Left ventricle myocardium inferior (tissue), 1 donor: ENCODE measurements at regions not wholly inside any gene's neighbourhood (a gene's known extent, or its start where the extent isn't known, plus 50 kb on each side); places are given as distances from the start of the nearest gene placed in this dataset.
"Not testable (repeated sequence)": the region's sequence is repeated elsewhere in the genome, so short reads cannot be mapped to it uniquely, and the experiment has no call there.

ENCODE experiments used
- DNase-seq: peaks from one replicate; pipeline ENCODE4 v3.0.0-alpha.2; 2020
- H3K27ac ChIP-seq: fragments of 200-600 bp; replicated peaks from 2 replicates; pipeline ENCODE4 v1.8.0; 2021
- H3K27me3 ChIP-seq: fragments of 200-600 bp; 2 replicates; pipeline ENCODE4 v1.8.0; 2021; ENCODE audit warnings: low read depth
- H3K36me3 ChIP-seq: fragments of 200-600 bp; 2 replicates; pipeline ENCODE4 v1.8.0; 2021
- H3K4me1 ChIP-seq: fragments of 200-600 bp; 2 replicates; pipeline ENCODE4 v1.8.0; 2021
- H3K4me3 ChIP-seq: fragments of 200-600 bp; 2 replicates; pipeline ENCODE4 v1.8.0; 2021; ENCODE audit warnings: mild to moderate bottlenecking, moderate library complexity
- H3K9me3 ChIP-seq: fragments of 200-600 bp; replicated peaks from 2 replicates; pipeline ENCODE4 v1.8.0; 2021
- CTCF ChIP-seq: fragments of 200-600 bp; IDR thresholded peaks from 2 replicates; pipeline ENCODE4 v1.8.0; 2021; ENCODE audit warnings: antibody characterized with exemption, mild to moderate bottlenecking, borderline replicate concordance
- intact Hi-C: fragments of 100-400 bp; cut with micrococcal nuclease; formaldehyde crosslinking; loops from one replicate; pipeline ENCODE4 v1.11.0; 2022
- donor health status: DM: no; HTN: yes; CAD: no; lungs with severe emphysema.

- no peak for TF ChIP-seq CTCF
- no peak for DNase-seq
- intact Hi-C loops: no loop called here
- Histone ChIP-seq H3K27me3 (no peaks in the 10 kb centered on the region), H3K9me3 (no peaks in the 10 kb centered on the region), H3K4me3 (no peak overlapping the region), H3K4me1 (no peaks in the 10 kb centered on the region), H3K27ac (no peak overlapping the region), H3K36me3 (no peaks in the 10 kb centered on the region)
Observed at GRCh38 chr21:13827201-13827600, 217.6 kb downstream of the POTED start.

- H3K4me1 ChIP-seq, H3K27ac ChIP-seq, intact Hi-C loops, H3K9me3 ChIP-seq, DNase-seq, H3K4me3 ChIP-seq, H3K36me3 ChIP-seq, H3K27me3 ChIP-seq: not testable (repeated sequence)
Observed at GRCh38 chr21:13826511-13826910, 216.9 kb downstream of the POTED start.

DNA sequence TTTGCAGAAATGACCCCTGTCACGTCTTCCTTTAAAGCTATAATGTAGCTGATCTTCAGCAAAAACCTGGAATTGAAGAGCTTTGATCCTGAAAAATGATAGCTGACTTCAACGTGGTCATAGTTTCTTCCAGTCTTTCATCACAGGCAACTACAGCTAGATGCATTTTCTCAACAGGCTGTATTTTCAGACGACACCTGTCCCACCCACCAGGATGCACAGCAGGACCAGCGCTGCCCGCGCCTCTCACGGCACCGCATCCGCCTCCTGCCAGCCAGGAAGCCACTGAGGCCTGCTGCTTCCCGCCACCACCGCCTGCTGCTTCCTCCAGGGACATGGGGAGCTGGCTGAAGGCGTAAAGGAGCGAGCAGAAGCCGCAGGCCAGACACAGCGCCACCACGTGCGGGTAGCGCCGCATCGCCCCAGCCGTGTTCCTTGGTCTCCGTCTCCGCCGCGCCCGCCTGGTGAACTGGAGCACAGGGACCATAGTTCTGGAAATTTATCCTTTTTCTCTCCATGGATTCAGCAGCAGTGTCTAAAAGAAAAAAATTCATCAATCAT is 215.7 kb downstream of the POTED start:
- intact Hi-C loops, H3K4me1 ChIP-seq, DNase-seq, H3K36me3 ChIP-seq, H3K27me3 ChIP-seq, H3K9me3 ChIP-seq, H3K4me3 ChIP-seq, H3K27ac ChIP-seq: not testable (repeated sequence)

GRCh38 chr21:13820286-13820685 is 210.7 kb downstream of the POTED start:
- H3K4me3 ChIP-seq, intact Hi-C loops, H3K9me3 ChIP-seq, H3K4me1 ChIP-seq, DNase-seq, H3K36me3 ChIP-seq, H3K27ac ChIP-seq, H3K27me3 ChIP-seq: not testable (repeated sequence)

GRCh38 chr21:13812191-13812590 is 202.6 kb downstream of the POTED start:
- H3K4me1 ChIP-seq, intact Hi-C loops, H3K27ac ChIP-seq, H3K27me3 ChIP-seq, DNase-seq, H3K9me3 ChIP-seq, H3K4me3 ChIP-seq, H3K36me3 ChIP-seq: not testable (repeated sequence)

- H3K4me1 ChIP-seq, H3K27ac ChIP-seq, DNase-seq, H3K27me3 ChIP-seq, H3K4me3 ChIP-seq, H3K36me3 ChIP-seq, H3K9me3 ChIP-seq, intact Hi-C loops: not testable (repeated sequence)
Observed at GRCh38 chr21:13810559-13810958, 201.0 kb downstream of the POTED start.

- H3K27me3 ChIP-seq, H3K27ac ChIP-seq, H3K36me3 ChIP-seq, DNase-seq, H3K4me3 ChIP-seq, H3K4me1 ChIP-seq, intact Hi-C loops, H3K9me3 ChIP-seq: not testable (repeated sequence)
Observed at GRCh38 chr21:13806444-13806843, 196.9 kb downstream of the POTED start.

DNA sequence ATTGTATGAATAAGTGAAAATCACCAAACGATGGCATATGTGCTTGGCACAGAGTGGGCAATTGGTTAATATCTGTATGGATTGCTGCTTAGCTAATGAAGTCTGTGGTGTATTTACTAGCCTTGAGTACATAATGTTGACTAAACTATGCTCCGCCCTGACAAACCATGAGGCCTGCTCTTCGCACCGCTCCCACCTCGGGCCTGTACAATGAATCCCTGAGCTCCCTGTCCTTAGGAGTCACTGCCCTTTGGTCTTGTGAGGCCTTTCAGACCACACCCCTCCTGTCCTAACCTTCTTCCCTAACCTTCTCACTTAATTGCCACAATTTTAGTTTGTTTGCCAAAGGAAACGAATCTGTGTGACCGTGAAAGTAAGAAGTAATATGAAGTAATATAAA is 193.2 kb downstream of the POTED start:
- DNase-seq, H3K36me3 ChIP-seq, H3K27me3 ChIP-seq, H3K4me3 ChIP-seq, H3K4me1 ChIP-seq, H3K9me3 ChIP-seq, intact Hi-C loops, H3K27ac ChIP-seq: not testable (repeated sequence)
